T-helper 2 cell (primary cell): ENCODE measurements at regions not wholly inside any gene's neighbourhood (a gene's known extent, or its start where the extent isn't known, plus 50 kb on each side); places are given as distances from the start of the nearest gene placed in this dataset.

Experiments used
- DNase-seq, 5 experiments: peaks; one replicate each; pipeline versions ENCODE4 v3.0.0 to v3.0.0-alpha.2; 2012 to 2022

DNA sequence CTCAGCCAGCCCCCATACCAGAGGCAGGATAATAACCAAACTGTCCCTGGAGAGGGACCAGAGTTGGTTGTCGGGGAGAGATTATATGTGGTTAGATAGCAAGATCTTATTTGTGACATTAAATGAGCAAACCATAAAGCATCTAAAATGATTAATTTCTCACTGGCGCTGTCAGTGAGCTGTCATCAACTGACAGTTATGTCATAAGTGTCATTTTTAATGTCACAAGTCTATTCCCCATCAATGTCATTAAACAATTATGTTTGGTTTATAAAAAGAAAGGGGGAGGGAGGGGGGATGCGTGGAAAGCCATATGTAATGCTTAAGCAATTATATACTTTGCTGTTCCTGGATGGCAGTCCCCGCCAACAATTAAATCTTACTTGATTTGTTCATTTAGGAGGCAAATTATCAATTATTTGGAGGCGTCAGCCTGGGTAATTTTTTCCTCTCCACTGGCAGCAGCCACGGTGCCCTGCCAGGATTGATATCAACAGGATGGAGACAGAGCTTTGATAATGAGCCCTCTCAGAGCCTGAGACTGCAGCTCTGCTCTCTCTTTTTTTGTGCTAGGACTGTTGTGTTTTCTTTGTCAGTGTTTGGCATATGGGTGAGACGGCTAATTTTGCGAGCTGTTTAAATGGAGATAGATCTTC is 333.6 kb upstream of the CAMK1G start:
- DNase-seq: no peak

DNA sequence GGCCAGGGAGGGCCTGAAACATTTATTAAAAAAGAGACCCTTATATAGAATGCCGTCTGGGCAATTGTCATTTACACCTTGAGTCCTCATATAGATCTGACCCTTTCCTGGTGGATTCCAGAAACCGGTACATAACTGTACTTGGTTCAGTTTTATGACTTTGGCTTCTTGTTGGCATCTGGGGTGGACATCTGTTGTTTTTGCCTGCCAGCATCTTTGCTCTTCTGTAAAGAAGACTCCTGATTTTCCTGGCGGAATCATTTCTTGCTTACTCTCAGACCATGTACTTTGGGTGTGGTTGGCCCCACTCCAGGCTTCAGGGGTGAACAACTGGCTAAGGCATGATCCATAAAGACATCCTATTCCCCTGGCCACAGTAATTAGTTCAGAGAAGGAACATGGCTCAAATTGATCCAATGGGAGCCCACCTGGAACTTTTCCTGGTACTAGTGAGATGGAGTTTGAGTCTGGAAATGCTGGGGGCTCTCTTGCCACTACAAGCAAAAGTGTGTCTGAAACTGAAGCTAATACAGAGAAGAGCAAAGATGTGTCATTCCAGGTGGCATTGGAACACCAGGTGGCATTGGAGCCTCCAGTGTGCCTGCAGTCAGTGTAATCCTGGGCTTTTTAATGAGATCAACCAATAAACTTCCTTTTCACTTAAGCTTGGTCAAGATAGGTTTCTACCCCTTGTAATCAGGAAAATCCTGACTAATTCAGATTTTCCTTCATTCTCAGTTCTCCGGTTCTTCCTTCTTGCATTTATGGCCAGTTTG is 332.5 kb upstream of the CAMK1G start:
- DNase-seq: no peak

DNA sequence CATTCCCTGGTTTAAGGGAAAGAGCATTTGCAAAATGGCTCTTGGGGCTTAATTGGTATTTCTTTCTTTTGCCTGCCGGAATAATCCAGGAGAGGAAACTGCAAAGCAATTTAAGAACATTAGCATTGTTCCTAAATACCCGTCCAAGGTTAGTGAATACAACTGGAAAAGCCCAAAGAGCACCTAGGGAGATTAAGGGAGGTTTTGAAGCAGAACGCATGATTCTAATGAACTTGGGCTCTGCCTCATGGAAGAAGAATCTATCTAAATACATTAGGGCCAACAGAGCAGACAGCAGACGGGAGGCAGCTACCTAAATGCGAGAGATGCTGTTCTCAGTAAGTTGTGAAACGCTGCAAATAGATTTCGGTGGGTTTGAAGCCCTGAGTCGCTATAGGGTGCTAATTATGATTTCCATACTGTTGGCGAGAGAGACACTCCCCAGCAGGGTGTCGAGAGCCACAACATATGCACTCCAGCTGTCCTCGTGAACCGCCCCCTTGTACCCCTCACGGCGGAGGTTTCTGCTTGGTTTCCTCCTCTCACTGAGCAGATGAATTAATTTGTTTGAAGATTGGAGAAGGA is 326.7 kb upstream of the CAMK1G start:
- DNase-seq: no peak

DNA sequence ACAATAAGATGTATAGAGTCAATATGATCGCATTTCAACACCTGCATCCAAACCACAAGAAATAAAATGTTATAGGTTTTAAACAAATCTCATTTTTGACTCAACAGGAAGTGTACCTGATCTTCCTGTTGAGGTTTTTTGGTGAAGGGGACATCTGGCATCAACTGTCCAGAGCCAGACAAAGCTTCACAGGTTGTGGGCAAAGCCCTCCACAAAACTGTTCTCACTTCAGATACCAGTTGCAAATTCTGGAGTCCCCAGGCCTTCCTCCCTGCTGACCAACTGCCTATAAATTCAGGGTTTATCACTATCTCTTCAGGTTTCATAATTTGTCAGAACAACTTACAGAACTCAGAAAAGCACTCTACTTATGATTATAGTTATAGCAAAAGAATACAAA is 326.1 kb upstream of the CAMK1G start:
- no peak for DNase-seq

DNA sequence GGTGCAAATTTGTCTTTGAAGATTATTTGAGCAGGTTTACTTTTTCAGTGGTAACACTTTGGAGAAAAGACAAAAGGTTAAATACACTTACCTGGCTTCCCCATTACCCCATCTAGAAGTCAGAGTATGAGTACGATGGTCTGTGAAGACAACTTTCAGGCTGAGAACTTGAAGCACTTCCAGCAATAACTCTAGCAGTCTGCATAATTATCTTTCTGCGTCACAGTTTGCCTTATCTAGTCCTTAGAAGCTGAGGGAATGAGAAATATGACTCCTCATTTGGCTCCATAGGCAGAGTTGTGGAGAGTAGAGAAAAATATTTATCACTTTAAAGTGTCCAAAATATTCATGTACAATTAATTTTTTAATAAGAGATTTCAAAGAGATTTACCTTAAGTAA is 323.4 kb upstream of the CAMK1G start:
- DNase-seq: no peak

DNA sequence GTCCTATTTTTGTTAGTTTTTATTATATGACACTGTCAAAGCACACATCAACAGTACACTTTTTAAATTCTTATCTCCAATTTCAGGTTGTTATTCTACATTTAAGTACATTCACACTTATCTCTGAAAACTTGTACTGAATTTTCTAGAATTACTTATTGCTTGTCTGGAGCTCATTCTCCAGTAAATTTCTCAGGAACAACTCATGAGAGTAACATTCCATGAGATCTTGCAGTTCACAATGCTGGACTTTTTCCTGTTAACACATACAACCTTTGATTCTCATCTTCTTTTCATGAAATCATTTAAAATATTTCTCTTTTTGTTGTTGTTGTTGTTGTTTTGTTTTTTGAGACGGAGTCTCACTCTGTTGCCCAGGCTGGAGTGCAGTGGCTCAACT is 320.9 kb upstream of the CAMK1G start:
- no peak for DNase-seq

DNA sequence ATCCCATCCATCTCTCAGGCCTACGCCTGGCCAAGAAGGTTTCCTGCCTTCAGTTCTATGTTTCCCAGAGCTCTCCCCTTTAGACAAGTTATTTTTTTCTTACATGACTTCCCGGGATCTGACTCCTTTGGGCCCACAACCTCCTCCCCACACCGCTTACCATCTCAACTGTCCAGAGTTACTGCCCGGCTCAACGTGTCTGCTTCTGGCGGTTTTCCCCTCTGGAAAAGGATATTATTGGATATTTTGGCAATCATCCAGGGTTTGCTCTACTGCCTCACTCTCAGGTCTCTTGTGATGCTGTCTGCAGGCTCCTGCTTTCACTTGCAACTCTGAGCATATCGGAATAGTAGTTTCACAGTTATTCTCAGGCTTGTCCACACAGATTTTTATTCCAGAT is 318.2 kb upstream of the CAMK1G start:
- no peak for DNase-seq

DNA sequence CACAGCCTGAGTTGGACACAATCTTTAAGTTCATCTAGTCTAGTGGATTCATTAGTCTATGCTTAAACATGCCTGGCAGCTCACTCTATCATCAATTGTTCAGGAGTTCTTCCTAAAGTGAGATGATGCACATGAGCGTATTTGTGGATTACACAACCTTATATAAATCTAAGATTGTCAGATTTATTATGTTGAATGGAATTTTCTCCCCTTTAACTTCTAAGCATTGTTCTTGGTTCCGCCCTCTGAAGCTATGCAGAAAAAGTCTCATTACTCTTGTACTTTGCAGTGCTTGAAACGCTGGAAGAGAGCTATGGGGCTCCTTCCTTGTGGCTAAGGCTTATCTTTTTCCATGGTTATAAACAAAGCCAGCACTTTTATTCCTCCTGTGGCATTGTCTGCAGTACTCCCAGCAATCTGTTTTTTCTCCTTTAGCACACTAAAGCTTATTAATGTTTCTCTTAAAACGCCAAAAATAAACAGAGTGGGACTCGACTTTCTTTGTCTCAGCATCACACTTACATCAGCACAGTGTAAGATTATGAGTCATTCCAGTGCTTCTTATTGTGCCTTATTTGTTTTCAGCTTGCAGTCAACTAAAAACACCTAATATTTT is 316.8 kb upstream of the CAMK1G start:
- no peak for DNase-seq

DNA sequence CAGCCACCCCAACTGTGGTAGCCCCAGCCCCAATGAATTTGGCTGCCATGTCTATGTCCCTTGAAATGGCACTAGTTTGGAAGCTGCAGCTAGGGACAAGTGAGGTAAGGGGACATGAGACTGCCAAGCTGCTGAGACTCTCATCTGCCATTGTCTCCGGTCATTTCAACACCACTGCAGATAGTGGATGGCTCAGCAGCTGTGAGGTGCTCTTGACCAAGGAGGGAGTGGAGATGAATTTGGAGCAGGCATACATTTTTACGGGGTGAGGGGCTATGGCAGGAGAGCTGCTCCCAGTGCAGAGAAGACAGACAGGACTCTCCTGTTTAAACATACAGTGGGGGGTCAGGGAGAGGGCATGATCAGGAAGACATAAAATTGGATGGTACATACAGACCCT is 315.5 kb upstream of the CAMK1G start:
- no peak for DNase-seq

DNA sequence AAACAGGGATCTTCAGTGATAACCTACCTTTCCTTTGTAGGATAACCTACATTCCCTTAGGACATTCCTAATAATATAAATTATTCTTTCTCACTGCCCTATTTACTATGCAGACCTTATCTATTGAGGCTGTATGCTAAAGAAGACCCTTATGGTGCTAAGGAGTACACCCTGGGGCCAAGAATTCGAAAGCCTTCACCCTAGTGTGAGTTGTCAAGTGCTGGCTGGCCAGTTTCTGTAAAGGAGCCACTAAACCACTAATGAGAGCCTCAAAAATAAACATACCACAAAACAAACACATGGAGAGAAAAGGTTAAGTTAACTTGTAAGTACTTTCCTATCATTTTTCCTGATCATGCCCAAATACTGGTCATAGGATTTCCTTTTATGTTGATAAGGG is 315.0 kb upstream of the CAMK1G start:
- no peak for DNase-seq

DNA sequence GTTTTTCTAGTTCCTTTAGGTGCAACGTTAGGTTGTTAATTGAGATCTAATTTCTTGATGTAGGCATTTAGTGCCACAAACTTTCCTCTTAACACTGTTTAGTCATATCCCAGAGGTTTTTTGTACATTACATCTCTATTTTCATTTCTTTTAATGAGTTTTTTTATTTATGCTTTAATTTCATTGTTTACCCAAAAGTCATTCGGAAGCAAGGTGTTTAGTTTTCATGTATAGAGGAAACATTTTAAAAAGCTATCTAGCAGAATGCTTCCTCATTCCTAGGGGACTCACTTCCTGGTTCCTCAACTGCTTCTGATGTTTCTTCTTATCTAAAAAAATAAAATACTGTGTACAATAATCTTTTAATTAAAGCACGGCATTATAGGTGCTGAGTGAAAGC is 307.2 kb upstream of the CAMK1G start:
- DNase-seq: no peak

DNA sequence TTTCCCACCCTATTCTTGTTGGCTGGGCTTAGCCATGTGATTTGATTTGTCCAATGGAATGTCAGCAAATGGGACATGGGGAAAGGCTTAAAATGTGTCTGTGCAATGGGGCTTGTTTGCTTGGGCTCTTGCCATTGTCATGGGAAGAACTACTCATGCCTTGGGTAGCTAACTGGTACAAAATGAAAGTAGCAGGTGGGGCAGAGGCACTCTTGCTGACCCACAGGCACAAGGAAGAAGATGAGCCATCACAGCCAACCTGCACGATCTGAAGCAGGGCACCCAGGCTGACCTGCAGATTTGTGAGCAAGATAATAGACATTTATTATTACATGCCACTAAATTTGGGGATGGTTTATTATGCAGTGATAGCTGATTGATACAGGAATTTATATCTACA is 305.9 kb upstream of the CAMK1G start:
- DNase-seq: no peak

DNA sequence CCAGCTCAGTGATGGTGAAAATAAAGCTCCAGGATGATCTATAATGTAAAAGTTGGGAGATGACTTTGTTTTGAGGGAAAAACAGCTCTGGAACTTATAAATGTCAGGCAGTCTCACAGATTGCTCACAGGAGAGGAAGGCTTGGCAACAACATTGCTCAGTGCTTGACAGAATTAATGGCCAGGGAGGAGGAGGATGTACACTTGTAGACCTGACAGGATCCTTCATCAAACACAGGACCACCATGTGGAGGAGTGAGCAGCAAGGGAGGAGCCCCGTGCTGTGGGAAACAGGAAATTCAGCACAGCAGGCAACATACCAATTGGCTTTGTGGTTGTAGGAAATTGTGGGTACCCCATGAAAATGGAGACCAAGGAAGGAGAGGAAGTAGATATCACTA is 291.8 kb upstream of the CAMK1G start:
- no peak for DNase-seq

DNA sequence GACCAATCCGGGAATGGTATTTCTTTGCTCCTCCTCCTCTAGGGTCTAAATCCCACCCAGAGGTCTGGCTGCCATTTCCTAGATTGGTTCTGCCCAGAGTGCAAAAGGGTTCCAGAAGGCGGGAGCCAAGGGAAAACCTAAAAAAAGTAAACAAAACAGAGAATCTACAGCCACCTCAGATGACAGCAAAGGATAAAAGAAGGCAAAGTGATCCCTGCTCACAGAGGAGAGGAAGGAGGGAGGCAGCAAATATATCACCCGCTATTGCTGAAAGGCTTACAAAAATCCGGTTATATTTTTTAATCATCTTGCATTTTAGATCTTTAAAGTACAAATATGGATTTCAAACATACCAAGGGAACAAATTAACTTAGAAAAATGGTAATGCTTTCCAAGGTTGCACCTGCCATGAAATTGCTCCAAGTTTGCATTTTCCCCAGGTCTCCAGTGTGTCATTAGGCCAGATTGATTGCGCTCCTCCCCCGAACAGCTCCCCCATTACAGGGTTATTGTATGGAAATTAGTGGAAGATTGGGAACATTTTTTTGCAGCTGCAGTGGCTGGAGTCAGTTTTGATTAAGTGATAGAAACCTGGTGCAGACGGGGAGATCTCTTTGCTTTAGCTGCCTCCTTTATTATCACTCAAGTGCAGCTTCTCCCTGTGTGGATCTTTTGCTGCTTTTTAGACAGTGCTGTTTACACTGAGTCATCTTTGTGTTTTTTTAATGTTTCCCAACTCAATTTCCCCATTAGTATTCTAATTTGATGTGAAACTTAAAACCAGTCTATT is 280.5 kb upstream of the CAMK1G start:
- DNase-seq: no peak

DNA sequence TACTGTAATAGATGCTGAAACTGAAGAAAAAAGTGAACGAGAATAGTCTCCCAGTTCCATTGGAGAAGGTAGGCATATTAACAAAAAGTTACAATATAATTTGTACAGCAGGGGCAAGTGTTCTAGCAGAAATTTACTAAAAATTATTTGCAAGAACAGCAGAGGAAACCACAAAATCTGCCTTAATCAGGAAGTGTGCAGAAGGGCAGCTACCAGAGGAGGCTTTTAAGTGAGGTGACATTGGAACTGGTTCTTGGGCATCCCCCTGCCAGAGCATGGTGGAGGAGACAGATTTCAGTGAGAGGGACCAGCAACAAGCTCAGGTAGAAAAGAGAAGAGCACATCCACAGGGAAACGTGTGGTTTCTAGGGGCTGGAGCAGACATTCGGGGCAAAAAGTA is 279.3 kb upstream of the CAMK1G start:
- DNase-seq: no peak

DNA sequence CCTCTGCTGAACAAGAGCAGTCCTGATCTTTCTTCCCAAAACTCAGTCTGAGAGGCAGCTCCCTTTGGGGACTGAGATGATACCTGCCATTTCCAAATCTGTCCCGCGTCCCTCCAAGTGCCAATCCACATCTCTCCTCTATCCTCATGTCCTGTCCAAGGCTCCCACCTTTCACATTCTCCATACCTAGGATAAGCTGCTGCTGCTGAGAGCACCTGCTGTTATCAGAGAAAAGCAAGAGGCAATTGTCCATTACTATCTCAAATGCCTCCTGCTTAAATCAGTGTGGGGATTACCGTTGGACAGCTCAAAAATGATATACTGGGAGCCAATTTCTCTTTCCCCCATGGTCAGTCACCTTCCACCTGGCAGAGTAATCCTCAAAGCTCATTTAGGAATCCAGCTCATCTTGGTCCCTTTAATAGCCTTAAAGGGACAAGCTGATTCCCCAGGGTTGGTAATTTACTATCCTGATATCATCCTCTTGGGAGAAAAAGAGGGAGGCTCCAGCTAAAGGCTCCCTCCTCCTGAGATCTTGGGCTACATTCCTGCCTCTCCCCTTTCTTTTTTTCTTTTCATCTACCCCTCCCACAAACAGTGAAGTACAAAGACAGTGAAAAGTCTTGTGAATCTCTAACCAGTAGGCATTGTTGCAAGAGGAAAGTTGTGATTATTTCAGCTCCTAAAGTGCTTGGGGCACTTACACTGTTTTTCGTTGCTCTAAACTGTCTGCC is 278.1 kb upstream of the CAMK1G start:
- no peak for DNase-seq

DNA sequence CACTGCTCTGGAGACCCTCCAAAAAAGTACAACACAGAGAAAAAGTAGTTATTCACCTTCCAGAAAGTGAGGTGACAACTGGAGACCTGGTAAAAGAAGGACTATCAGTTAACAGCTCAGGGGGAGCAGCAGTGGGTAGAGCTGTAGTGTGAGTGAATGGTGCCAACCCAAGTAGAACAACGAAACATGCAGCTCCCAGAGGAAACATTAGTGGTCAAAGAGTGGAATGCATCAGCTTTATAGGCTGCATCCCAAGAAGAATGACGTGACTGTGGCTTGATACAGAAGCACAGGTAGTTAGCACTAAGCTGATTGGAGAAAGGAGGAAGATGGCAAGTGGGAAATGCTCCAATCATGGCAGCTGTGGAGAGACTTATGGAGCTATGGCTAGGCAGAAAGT is 275.7 kb upstream of the CAMK1G start:
- no peak for DNase-seq

DNA sequence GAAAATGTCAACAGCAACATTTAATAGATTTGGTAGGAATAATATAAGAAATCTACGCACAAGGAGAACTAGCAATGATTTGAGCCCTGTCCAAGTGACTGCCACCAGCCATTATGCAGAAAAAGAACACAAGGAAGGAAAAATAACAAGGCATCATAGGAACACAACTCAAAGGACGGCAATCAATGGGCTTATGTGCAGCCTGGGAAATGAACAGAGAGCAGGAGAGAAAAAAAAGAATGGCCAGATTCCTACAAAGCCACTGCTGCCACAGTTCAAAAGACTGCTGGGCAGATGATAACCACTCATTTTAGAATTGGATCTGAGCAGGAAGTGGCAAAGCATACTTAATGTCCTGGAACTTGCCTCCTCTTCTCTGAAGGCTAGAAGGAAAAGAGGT is 274.3 kb upstream of the CAMK1G start:
- no peak for DNase-seq

DNA sequence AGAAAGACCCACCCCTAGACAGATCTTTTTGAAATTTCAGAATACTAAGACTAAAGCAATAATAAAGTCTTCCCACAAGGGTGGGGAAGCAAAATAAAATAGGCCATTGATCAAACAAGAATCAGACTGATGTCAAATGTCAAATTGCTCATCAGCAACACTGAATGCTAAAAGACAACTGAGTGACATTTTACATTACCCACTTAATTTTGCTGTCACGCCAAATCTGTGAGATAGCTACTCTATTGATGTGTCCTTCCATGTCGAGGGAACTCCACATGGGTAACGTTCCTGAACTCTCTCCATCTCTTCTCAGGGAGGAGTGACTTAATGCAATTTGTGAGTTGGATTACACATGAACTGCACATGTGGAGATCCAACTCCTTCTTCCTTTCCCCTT is 271.7 kb upstream of the CAMK1G start:
- DNase-seq: no peak

DNA sequence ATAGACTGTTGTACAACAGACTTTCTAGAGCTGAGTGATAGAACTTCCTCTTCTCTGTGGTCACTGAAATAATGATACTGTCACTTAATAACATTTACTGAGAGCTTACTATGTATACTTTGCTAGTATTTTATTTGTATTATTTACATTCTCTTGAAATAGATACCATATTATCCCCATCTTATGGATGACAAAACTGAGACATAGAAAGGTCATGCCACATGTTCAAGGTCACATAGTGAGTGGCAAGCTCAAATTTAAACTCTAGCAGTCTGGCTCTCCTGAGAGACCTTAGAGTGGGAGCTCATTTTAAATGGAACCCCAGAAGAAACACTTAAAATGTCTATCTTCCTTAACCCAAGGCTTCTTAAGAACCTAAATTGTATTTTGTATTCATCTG is 266.6 kb upstream of the CAMK1G start:
- no peak for DNase-seq

DNA sequence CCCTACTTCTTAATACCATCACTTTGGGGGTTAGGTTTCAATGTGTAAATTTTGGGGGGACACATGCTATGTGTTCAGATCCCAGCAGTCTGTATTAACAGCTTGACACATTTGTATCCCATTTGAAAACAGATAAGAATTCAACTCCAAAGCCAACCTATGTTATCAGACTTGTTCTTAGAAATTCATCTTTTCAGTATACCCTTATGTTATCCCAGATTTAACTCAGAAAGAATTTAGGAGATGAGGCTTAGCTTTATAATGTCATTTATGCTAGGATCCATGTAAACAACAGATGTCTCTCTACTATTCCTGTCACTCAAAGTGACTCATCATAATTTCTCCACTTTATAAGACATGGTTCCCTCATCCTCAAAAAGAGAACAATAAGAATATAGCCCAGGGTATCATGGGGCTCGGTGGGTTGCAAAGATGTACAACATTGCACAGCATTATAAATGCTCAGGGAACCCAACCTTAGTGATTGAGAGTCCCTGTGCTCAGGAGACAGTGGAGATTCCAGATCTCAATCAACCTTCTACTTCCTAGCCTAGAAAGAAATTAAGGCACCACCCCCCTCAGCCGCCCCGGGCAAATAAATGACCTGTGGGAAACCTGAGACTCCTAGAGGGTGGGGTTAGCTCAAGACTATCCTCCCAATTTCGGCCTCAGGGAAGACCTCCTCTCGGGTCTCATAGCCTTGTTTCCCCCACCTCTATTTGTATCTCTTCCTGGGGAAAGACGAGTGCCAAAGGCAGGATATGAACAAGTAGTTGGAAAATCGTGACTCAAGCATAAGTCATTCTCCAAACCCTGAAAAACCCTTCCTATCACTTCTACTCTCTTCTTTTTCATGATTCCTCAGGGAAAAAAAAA is 265.1 kb upstream of the CAMK1G start:
- DNase-seq: no peak
